Ishikawa (cell line): ENCODE measurements at regions not wholly inside any gene's neighbourhood (a gene's known extent, or its start where the extent isn't known, plus 50 kb on each side); places are given as distances from the start of the nearest gene placed in this dataset.

Experiments
- CEBPB ChIP-seq: IDR thresholded peaks from 2 replicates; pipeline ENCODE4 v1.6.1; 2012
- CREB1 ChIP-seq: IDR thresholded peaks from 2 replicates; pipeline ENCODE4 v1.6.1; 2012; ENCODE audit warnings: low read depth
- EGR1 ChIP-seq: IDR thresholded peaks from 2 replicates; pipeline ENCODE4 v1.6.1; 2012
- EP300 ChIP-seq: IDR thresholded peaks from 2 replicates; pipeline ENCODE4 v1.6.1; 2012; ENCODE audit warnings: borderline replicate concordance
- FOXM1 ChIP-seq: IDR thresholded peaks from 2 replicates; pipeline ENCODE4 v1.6.1; 2012; ENCODE audit warnings: low read depth, borderline replicate concordance
- MAX ChIP-seq: IDR thresholded peaks from 2 replicates; pipeline ENCODE4 v1.6.1; 2012
- NFIC ChIP-seq: IDR thresholded peaks from 2 replicates; pipeline ENCODE4 v1.6.1; 2012
- RAD21 ChIP-seq: IDR thresholded peaks from 2 replicates; pipeline ENCODE4 v1.6.1; 2012; ENCODE audit warnings: low read depth
- TAF1 ChIP-seq: IDR thresholded peaks from 2 replicates; pipeline ENCODE4 v1.6.1; 2012; ENCODE audit warnings: low read depth, mild to moderate bottlenecking
- TCF12 ChIP-seq: IDR thresholded peaks from 2 replicates; pipeline ENCODE4 v1.6.1; 2012; ENCODE audit warnings: low read depth
- TEAD4 ChIP-seq: IDR thresholded peaks from 2 replicates; pipeline ENCODE4 v1.6.1; 2012
- YY1 ChIP-seq: IDR thresholded peaks from 2 replicates; pipeline ENCODE4 v1.6.1; 2012; ENCODE audit warnings: low read depth
- ZBTB7A ChIP-seq: IDR thresholded peaks from 2 replicates; pipeline ENCODE4 v1.6.1; 2012; ENCODE audit warnings: low read depth
- TF ChIP-seq, protein P1 (sequence below): IDR thresholded peaks from 2 replicates; pipeline ENCODE4 v1.6.1; 2012; ENCODE audit warnings: low read depth, mild to moderate bottlenecking
- TF ChIP-seq, protein P2 (sequence below): IDR thresholded peaks from 2 replicates; pipeline ENCODE4 v1.6.1; 2012

DNA sequence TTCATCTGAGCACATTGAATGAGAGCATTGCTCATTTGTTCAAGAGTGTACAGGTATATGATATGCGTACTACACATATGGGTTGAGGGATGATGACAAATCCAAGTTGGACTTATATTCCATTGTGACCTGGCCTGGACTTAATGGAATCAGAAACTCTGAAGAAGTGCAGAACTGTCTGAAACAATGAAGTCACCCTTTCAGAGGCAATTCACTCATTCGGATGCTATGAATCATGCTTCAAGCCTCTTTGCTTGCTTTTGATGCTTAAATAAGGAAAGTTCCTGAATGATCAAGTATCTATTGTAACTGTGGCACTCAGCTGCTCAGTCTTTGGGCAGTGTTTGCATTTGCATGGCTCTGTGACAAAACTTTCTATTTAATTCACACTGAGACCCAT, 93.4 kb downstream of the ZNF365 start:
- TF ChIP-seq TEAD4 (no peak), CREB1 (no peak), MAX (no peak), TCF12 (no peak), TAF1 (no peak), EP300 (no peak), NFIC (no peak), ZBTB7A (no peak), EGR1 (no peak)
- TF ChIP-seq, protein P1, sequence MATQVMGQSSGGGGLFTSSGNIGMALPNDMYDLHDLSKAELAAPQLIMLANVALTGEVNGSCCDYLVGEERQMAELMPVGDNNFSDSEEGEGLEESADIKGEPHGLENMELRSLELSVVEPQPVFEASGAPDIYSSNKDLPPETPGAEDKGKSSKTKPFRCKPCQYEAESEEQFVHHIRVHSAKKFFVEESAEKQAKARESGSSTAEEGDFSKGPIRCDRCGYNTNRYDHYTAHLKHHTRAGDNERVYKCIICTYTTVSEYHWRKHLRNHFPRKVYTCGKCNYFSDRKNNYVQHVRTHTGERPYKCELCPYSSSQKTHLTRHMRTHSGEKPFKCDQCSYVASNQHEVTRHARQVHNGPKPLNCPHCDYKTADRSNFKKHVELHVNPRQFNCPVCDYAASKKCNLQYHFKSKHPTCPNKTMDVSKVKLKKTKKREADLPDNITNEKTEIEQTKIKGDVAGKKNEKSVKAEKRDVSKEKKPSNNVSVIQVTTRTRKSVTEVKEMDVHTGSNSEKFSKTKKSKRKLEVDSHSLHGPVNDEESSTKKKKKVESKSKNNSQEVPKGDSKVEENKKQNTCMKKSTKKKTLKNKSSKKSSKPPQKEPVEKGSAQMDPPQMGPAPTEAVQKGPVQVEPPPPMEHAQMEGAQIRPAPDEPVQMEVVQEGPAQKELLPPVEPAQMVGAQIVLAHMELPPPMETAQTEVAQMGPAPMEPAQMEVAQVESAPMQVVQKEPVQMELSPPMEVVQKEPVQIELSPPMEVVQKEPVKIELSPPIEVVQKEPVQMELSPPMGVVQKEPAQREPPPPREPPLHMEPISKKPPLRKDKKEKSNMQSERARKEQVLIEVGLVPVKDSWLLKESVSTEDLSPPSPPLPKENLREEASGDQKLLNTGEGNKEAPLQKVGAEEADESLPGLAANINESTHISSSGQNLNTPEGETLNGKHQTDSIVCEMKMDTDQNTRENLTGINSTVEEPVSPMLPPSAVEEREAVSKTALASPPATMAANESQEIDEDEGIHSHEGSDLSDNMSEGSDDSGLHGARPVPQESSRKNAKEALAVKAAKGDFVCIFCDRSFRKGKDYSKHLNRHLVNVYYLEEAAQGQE: no peak
- TF ChIP-seq, protein P2, sequence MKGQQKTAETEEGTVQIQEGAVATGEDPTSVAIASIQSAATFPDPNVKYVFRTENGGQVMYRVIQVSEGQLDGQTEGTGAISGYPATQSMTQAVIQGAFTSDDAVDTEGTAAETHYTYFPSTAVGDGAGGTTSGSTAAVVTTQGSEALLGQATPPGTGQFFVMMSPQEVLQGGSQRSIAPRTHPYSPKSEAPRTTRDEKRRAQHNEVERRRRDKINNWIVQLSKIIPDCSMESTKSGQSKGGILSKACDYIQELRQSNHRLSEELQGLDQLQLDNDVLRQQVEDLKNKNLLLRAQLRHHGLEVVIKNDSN: no peak

- TF ChIP-seq CEBPB (no peak), YY1 (no peak), CREB1 (no peak), ZBTB7A (no peak), RAD21 (no peak), EGR1 (no peak)
- TF ChIP-seq, protein P2: no peak
Measured at GRCh38 chr10:62471711-62472110, 97.5 kb downstream of the ZNF365 start.

GRCh38 chr10:62473241-62473640, 99.1 kb downstream of the ZNF365 start:
- TF ChIP-seq, protein P1: no peak
- TF ChIP-seq FOXM1 (no peak), NFIC (no peak), TAF1 (no peak), ZBTB7A (no peak), EP300 (no peak), MAX (no peak), TCF12 (no peak), EGR1 (no peak), CREB1 (no peak), YY1 (no peak), RAD21 (no peak), CEBPB (no peak), TEAD4 (no peak)
- TF ChIP-seq, protein P2: no peak

DNA sequence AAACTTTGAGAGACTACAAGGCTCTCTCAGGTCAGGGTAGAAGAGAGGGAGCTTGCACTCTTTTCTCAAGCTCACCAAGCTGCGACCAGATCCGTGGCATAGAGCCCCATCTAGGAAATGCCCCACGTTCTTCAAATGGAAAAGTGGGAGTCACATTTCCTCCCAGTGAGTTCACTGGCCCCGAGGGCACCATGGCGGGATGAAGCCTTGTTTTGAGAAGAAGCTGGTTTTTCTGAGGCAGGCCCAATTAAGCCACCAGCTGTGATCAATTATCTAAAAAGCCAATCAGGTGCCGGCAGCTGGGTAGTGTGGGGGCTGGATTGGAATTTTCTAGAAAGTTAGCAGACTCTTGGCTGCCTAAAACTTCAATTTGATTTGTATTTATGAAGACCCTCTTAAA, 101.4 kb downstream of the ZNF365 start:
- TF ChIP-seq RAD21 (no peak), CREB1 (no peak), CEBPB (no peak), MAX (no peak), EP300 (no peak), TAF1 (no peak), YY1 (no peak), TEAD4 (no peak)
- TF ChIP-seq, protein P2: no peak
- TF ChIP-seq, protein P1: no peak
